SK-N-SH (cell line): ENCODE measurements at regions not wholly inside any gene's neighbourhood (a gene's known extent, or its start where the extent isn't known, plus 50 kb on each side); places are given as distances from the start of the nearest gene placed in this dataset.

Experiments used
- CTCF ChIA-PET: fragments of 300-600, 350-600 bp; formaldehyde crosslinking; extraction: SDS; loops from one replicate; lab custom pipeline; 2021; lab: Yijun Ruan, JAX
- POLR2A ChIA-PET: fragments of 350-600 bp; sonication (Branson Sonifier 250); formaldehyde crosslinking; extraction: SDS; loops from one replicate; lab custom pipeline; 2020; ENCODE audit warnings: antibody characterized with exemption, inconsistent platforms; lab: Yijun Ruan, JAX
- DNase-seq: peaks from one replicate; pipeline ENCODE4 v3.0.0; 2012
- H2AFZ ChIP-seq: fragments of 200-600 bp; sonication (generic); 2 replicates; pipeline ENCODE4 v1.8.1; 2016; ENCODE audit warnings: antibody characterized with exemption, mild to moderate bottlenecking, low read depth
- H3F3A ChIP-seq: fragments of 200-600 bp; sonication (generic); replicated peaks from 2 replicates; pipeline ENCODE3; 2016; ENCODE audit warnings: antibody characterized with exemption, mild to moderate bottlenecking; ENCODE audit not compliant: insufficient read depth
- H3K27ac ChIP-seq, 2 experiments: fragments of 200-500 bp in 1 of 2; fragments of 200-600 bp in 1 of 2; sonication (Bioruptor generic) in 1 of 2; sonication (generic), shearing (Covaris generic) in 1 of 2; 2 replicates each; pipeline versions ENCODE4 v1.5.1 to v1.6.1; 2014 to 2016; ENCODE audit warnings: low read depth in 2 of 2, inconsistent platforms in 1 of 2, low read length in 1 of 2, mild to moderate bottlenecking in 1 of 2, mixed read lengths in 1 of 2
- H3K27me3 ChIP-seq: fragments of 200-600 bp; sonication (generic), shearing (Covaris generic); 2 replicates; pipeline ENCODE4 v1.6.1; 2016; ENCODE audit warnings: mixed run types; ENCODE audit not compliant: insufficient read depth
- H3K36me3 ChIP-seq, 2 experiments: fragments of 200-500 bp in 1 of 2; fragments of 200-600 bp in 1 of 2; sonication (Bioruptor generic) in 1 of 2; sonication (generic) in 1 of 2; replicated peaks in 1 of 2; 2 replicates each; pipeline versions ENCODE3 to v1.5.1; 2014 to 2016; ENCODE audit warnings: low read length in 1 of 2, mild to moderate bottlenecking in 1 of 2; ENCODE audit not compliant: insufficient read depth in 2 of 2, control insufficient read depth in 1 of 2
- H3K4me1 ChIP-seq, 2 experiments: fragments of 200-500 bp in 1 of 2; fragments of 200-600 bp in 1 of 2; sonication (Bioruptor generic) in 1 of 2; sonication (generic), shearing (Covaris generic) in 1 of 2; 2 replicates each; pipeline versions ENCODE4 v1.5.1 to v1.6.1; 2014 to 2016; ENCODE audit warnings: low read depth in 1 of 2, low read length in 1 of 2, mixed run types in 1 of 2; ENCODE audit not compliant: insufficient read depth in 2 of 2, control insufficient read depth in 1 of 2
- H3K4me2 ChIP-seq: fragments of 200-600 bp; sonication (generic), shearing (Covaris generic); 2 replicates; pipeline ENCODE4 v1.6.1; 2017; ENCODE audit warnings: mixed run types
- H3K4me3 ChIP-seq, 2 experiments: fragments of 200-500 bp in 1 of 2; fragments of 200-600 bp in 1 of 2; sonication (Bioruptor generic) in 1 of 2; sonication (generic), shearing (Covaris generic) in 1 of 2; 2 replicates each; pipeline versions ENCODE4 v1.5.1 to v1.8.1; 2014 to 2016; ENCODE audit warnings: low read depth in 2 of 2, inconsistent platforms in 1 of 2, low read length in 1 of 2, mild to moderate bottlenecking in 1 of 2, mixed read lengths in 1 of 2, moderate library complexity in 1 of 2
- H3K79me2 ChIP-seq: fragments of 200-600 bp; sonication (generic); 2 replicates; pipeline ENCODE4 v1.8.1; 2017; ENCODE audit warnings: mild to moderate bottlenecking; ENCODE audit not compliant: insufficient read depth
- H3K9ac ChIP-seq: fragments of 200-600 bp; sonication (generic); 2 replicates; pipeline ENCODE4 v1.6.1; 2017; ENCODE audit warnings: mixed run types
- H3K9me2 ChIP-seq: fragments of 200-600 bp; sonication (generic); 2 replicates; pipeline ENCODE4 v1.6.1; 2017; ENCODE audit warnings: mixed run types
- H3K9me3 ChIP-seq: fragments of 200-600 bp; sonication (generic); 2 replicates; pipeline ENCODE4 v1.6.1; 2017; ENCODE audit warnings: mixed run types, mild to moderate bottlenecking, moderate library complexity
- H4K20me1 ChIP-seq: fragments of 200-600 bp; sonication (generic); 2 replicates; pipeline ENCODE4 v1.6.1; 2017; ENCODE audit warnings: mild to moderate bottlenecking, mixed run types; ENCODE audit not compliant: insufficient read depth
- FOXJ3 ChIP-seq: sonication (generic); formaldehyde crosslinking; IDR thresholded peaks from 2 replicates; pipeline ENCODE4 v1.5.1; 2020; ENCODE audit warnings: mild to moderate bottlenecking, missing genetic modification reagents
- FOXM1 ChIP-seq: IDR thresholded peaks from 2 replicates; pipeline ENCODE4 v1.4.0; 2012; ENCODE audit warnings: low read depth, mild to moderate bottlenecking
- GABPA ChIP-seq: IDR thresholded peaks from 2 replicates; pipeline ENCODE4 v1.4.0; 2012; ENCODE audit warnings: low read depth, mild to moderate bottlenecking
- NFIC ChIP-seq: IDR thresholded peaks from 2 replicates; pipeline ENCODE4 v1.4.0; 2012; ENCODE audit warnings: borderline replicate concordance
- NRF1 ChIP-seq: IDR thresholded peaks from 2 replicates; pipeline ENCODE4 v1.6.1; 2012; ENCODE audit warnings: low read depth, mild to moderate bottlenecking, low read length
- RCOR1 ChIP-seq: fragments of 150-350 bp; IDR thresholded peaks from 2 replicates; pipeline ENCODE4 v1.6.1; 2017; ENCODE audit warnings: antibody characterized with exemption, low read length
- RFX5 ChIP-seq: IDR thresholded peaks from 2 replicates; pipeline ENCODE4 v1.6.1; 2012; ENCODE audit warnings: mild to moderate bottlenecking, improper control_type of control experiment, low read length
- RXRA ChIP-seq: IDR thresholded peaks from 2 replicates; pipeline ENCODE4 v1.4.0; 2012; ENCODE audit warnings: low read depth, mild to moderate bottlenecking, borderline replicate concordance
- TEAD4 ChIP-seq: IDR thresholded peaks from 2 replicates; pipeline ENCODE4 v1.4.0; 2012; ENCODE audit warnings: mild to moderate bottlenecking, borderline replicate concordance; ENCODE audit not compliant: insufficient read depth
- YY1 ChIP-seq: IDR thresholded peaks from 2 replicates; pipeline ENCODE4 v1.4.0; 2012; ENCODE audit warnings: low read depth, mild to moderate bottlenecking
- WGBS: methylation state at CpG from one replicate; pipeline ENCODE4 v1.1.6; 2017; ENCODE audit warnings: low lambda C conversion rate; 5-methylcytosine and 5-hydroxymethylcytosine counted together
- TF ChIP-seq, protein P1 (sequence below): IDR thresholded peaks from 2 replicates; pipeline ENCODE4 v1.6.1; 2012; ENCODE audit warnings: mild to moderate bottlenecking, low read depth, low read length, moderate library complexity
- TF ChIP-seq, protein P2 (sequence below): IDR thresholded peaks from 2 replicates; pipeline ENCODE4 v1.4.0; 2012; ENCODE audit warnings: low read depth
- TF ChIP-seq, protein P3 (sequence below): fragments of 200-600 bp; sonication (generic); IDR thresholded peaks from 2 replicates; pipeline ENCODE4 v1.6.1; 2017; ENCODE audit warnings: antibody characterized with exemption, mild to moderate bottlenecking, moderate library complexity
- TF ChIP-seq, protein P4 (sequence below): IDR thresholded peaks from 2 replicates; pipeline ENCODE4 v1.4.0; 2012; ENCODE audit warnings: low read depth, borderline replicate concordance

DNA sequence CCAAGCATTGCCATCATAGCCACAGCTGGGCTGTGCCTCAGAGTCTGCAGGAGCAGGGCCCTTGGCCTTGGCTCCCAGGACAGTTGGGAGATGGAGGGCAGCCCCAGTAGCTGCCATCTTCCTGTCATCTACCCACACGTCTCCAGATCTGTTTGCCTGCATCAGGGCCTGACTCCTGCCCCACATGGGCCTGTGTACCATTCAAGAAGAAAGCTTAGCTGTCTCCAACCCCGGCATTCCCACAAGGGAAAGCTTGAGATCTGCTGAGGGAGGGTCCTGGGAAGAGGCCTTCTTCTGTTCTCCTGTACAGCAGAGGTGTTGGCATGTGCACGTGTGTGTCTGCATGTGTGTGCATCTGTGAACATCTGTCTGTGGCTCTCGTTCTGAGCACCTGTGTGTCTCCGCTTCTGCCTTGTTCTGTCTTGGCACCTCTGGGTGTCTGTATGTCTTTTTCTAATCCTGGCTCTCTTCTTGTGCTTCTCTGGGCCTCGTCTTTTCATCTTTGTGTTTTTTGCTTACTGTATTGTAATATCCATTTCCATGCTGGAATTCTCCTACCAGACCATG is 122.2 kb downstream of the MRM1 start:
- Histone ChIP-seq H2AFZ (no peak overlapping the region), H3K79me2 (no peaks in the 10 kb centered on the region), H3K9me2 (no peaks in the 10 kb centered on the region), H3K4me1 (peaks cover 0 to 49% of the 10 kb centered on the region in 2 experiments; a peak in 2 of 4 replicates), H3K4me2 (no peak overlapping the region), H3F3A (no peaks in the 10 kb centered on the region), H4K20me1 (no peaks in the 10 kb centered on the region), H3K36me3 (no peaks in the 10 kb centered on the region), H3K27me3 (peaks cover 36% of the 10 kb centered on the region), H3K9me3 (no peaks in the 10 kb centered on the region), H3K9ac (no peak overlapping the region), H3K27ac (no peak overlapping the region), H3K4me3 (no peak overlapping the region)
- DNase-seq, result no peak
- 25% methylated on average over 5 of the region's 6 CpGs for whole genome bisulfite sequencing
- no peak for TF ChIP-seq GABPA
- no peak for TF ChIP-seq RFX5
- no peak for TF ChIP-seq FOXM1
- TF ChIP-seq, protein P1, sequence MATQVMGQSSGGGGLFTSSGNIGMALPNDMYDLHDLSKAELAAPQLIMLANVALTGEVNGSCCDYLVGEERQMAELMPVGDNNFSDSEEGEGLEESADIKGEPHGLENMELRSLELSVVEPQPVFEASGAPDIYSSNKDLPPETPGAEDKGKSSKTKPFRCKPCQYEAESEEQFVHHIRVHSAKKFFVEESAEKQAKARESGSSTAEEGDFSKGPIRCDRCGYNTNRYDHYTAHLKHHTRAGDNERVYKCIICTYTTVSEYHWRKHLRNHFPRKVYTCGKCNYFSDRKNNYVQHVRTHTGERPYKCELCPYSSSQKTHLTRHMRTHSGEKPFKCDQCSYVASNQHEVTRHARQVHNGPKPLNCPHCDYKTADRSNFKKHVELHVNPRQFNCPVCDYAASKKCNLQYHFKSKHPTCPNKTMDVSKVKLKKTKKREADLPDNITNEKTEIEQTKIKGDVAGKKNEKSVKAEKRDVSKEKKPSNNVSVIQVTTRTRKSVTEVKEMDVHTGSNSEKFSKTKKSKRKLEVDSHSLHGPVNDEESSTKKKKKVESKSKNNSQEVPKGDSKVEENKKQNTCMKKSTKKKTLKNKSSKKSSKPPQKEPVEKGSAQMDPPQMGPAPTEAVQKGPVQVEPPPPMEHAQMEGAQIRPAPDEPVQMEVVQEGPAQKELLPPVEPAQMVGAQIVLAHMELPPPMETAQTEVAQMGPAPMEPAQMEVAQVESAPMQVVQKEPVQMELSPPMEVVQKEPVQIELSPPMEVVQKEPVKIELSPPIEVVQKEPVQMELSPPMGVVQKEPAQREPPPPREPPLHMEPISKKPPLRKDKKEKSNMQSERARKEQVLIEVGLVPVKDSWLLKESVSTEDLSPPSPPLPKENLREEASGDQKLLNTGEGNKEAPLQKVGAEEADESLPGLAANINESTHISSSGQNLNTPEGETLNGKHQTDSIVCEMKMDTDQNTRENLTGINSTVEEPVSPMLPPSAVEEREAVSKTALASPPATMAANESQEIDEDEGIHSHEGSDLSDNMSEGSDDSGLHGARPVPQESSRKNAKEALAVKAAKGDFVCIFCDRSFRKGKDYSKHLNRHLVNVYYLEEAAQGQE, result no peak
- TF ChIP-seq, protein P2, sequence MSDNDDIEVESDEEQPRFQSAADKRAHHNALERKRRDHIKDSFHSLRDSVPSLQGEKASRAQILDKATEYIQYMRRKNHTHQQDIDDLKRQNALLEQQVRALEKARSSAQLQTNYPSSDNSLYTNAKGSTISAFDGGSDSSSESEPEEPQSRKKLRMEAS, result no peak
- TF ChIP-seq FOXJ3 (CRISPR knock-in tag), result no peak
- TF ChIP-seq RCOR1, result no peak
- TF ChIP-seq, protein P3, sequence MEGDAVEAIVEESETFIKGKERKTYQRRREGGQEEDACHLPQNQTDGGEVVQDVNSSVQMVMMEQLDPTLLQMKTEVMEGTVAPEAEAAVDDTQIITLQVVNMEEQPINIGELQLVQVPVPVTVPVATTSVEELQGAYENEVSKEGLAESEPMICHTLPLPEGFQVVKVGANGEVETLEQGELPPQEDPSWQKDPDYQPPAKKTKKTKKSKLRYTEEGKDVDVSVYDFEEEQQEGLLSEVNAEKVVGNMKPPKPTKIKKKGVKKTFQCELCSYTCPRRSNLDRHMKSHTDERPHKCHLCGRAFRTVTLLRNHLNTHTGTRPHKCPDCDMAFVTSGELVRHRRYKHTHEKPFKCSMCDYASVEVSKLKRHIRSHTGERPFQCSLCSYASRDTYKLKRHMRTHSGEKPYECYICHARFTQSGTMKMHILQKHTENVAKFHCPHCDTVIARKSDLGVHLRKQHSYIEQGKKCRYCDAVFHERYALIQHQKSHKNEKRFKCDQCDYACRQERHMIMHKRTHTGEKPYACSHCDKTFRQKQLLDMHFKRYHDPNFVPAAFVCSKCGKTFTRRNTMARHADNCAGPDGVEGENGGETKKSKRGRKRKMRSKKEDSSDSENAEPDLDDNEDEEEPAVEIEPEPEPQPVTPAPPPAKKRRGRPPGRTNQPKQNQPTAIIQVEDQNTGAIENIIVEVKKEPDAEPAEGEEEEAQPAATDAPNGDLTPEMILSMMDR, result no peak
- no peak for TF ChIP-seq YY1
- TF ChIP-seq, protein P4, sequence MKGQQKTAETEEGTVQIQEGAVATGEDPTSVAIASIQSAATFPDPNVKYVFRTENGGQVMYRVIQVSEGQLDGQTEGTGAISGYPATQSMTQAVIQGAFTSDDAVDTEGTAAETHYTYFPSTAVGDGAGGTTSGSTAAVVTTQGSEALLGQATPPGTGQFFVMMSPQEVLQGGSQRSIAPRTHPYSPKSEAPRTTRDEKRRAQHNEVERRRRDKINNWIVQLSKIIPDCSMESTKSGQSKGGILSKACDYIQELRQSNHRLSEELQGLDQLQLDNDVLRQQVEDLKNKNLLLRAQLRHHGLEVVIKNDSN, result no peak
- no peak for TF ChIP-seq NFIC
- no peak for TF ChIP-seq RXRA
- TF ChIP-seq TEAD4, result no peak
- no peak for TF ChIP-seq NRF1
- ChIA-PET CTCF (interaction anchor here (1.1 to 1.3 kb wide), 2 partner anchors 17 to 324 kb away, joined by 6 to 7 read pairs; no protein-coding TSS in a partner anchor), POLR2A (no interaction called here)
